HCT116 (cell line): ENCODE measurements at regions not wholly inside any gene's neighbourhood (a gene's known extent, or its start where the extent isn't known, plus 50 kb on each side); places are given as distances from the start of the nearest gene placed in this dataset.
"Not testable (repeated sequence)": the region's sequence is repeated elsewhere in the genome, so short reads cannot be mapped to it uniquely, and the experiment has no call there.

Experiments used
- ATAC-seq: fragments of 200-7000 bp; cut with Tn5 transposase; 2 replicates; pipeline ENCODE4 v1.9.1; 2020; ENCODE audit warnings: mild to moderate bottlenecking, moderate library complexity
- BruUV-seq: library from RNA; stranded (reverse); fragments of 400-500 nt; replicated peaks from 2 replicates; lab custom pipeline; 2021; lab: Mats Ljungman, UMichigan
- CTCF ChIA-PET: fragments of 300-600 bp; sonication (Branson Sonifier 250); formaldehyde crosslinking; loops from one replicate; lab custom pipeline; 2021; ENCODE audit warnings: antibody characterized with exemption; lab: Charles Lee
- POLR2A ChIA-PET: fragments of 300-600, 350-600 bp; sonication (Branson Sonifier 250); formaldehyde crosslinking; loops from one replicate; lab custom pipeline; 2021; ENCODE audit warnings: antibody characterized with exemption; lab: Charles Lee
- RAD21 ChIA-PET, 2 experiments: fragments of 300-600 bp; sonication (Branson Sonifier 250); formaldehyde crosslinking; loops; one replicate each; lab custom pipeline; 2023; ENCODE audit warnings: low total read pairs in 2 of 2; ENCODE audit not compliant: uncharacterized antibody in 2 of 2, unreplicated experiment in 2 of 2, low non-redundant PET in 1 of 2; lab: Charles Lee
- DNase-seq: peaks from one replicate; pipeline ENCODE4 v3.0.0-alpha.2; 2010; ENCODE audit warnings: low read depth, low spot score
- H2AFZ ChIP-seq: fragments of 200-600 bp; shearing (Covaris generic), sonication (generic); 2 replicates; pipeline ENCODE4 v1.6.1; 2017; ENCODE audit warnings: low read depth, mixed run types, mixed read lengths, antibody characterized with exemption, low read length; ENCODE audit not compliant: poor library complexity, severe bottlenecking
- H3K27ac ChIP-seq: 2 replicates; pipeline ENCODE4 v1.5.1; 2012; ENCODE audit warnings: low read depth, low read length
- H3K27me3 ChIP-seq: fragments of 200-600 bp; sonication (generic); 2 replicates; pipeline ENCODE4 v1.6.1; 2016; ENCODE audit warnings: mixed run types, low read length, mixed read lengths; ENCODE audit not compliant: insufficient read depth
- H3K36me3 ChIP-seq, 2 experiments: fragments of 200-500 bp in 1 of 2; fragments of 200-600 bp in 1 of 2; sonication (Bioruptor generic) in 1 of 2; sonication (generic) in 1 of 2; 2 replicates each; pipeline versions ENCODE4 v1.5.1 to v1.6.1; 2014 to 2016; ENCODE audit warnings: low read length in 2 of 2, inconsistent platforms in 1 of 2, mixed read lengths in 1 of 2, mixed run types in 1 of 2; ENCODE audit not compliant: insufficient read depth in 2 of 2, control insufficient read depth in 1 of 2
- H3K4me1 ChIP-seq, 2 experiments: fragments of 200-600 bp in 1 of 2; sonication (generic) in 1 of 2; 2 replicates each; pipeline versions ENCODE4 v1.5.1 to v1.6.1; 2012 to 2017; ENCODE audit warnings: low read length in 2 of 2, inconsistent platforms in 1 of 2, mild to moderate bottlenecking in 1 of 2, mixed read lengths in 1 of 2, mixed run types in 1 of 2, moderate library complexity in 1 of 2; ENCODE audit not compliant: insufficient read depth in 2 of 2, control insufficient read depth in 1 of 2
- H3K4me2 ChIP-seq: fragments of 200-600 bp; sonication (generic); 2 replicates; pipeline ENCODE4 v1.6.1; 2017; ENCODE audit warnings: mixed run types, low read length, mixed read lengths
- H3K4me3 ChIP-seq, 2 experiments: fragments of 200-600 bp in 1 of 2; sonication (generic) in 1 of 2; replicated peaks in 1 of 2; 2 replicates each; pipeline ENCODE4 v1.5.1; 2011 to 2016; ENCODE audit warnings: low read length in 2 of 2, control low read depth in 1 of 2, low read depth in 1 of 2, mild to moderate bottlenecking in 1 of 2, mixed read lengths in 1 of 2, mixed run types in 1 of 2
- H3K79me2 ChIP-seq: fragments of 200-600 bp; sonication (generic); 2 replicates; pipeline ENCODE4 v1.6.1; 2017; ENCODE audit warnings: mild to moderate bottlenecking, mixed run types, low read length, moderate library complexity, mixed read lengths; ENCODE audit not compliant: insufficient read depth
- H3K9ac ChIP-seq: fragments of 200-600 bp; sonication (generic); 2 replicates; pipeline ENCODE4 v1.6.1; 2016; ENCODE audit warnings: low read length, mixed read lengths
- H3K9me2 ChIP-seq: fragments of 200-600 bp; sonication (generic), shearing (Covaris generic); 2 replicates; pipeline ENCODE4 v1.6.1; 2017; ENCODE audit warnings: mixed run types, mild to moderate bottlenecking, moderate library complexity; ENCODE audit not compliant: insufficient read depth
- H3K9me3 ChIP-seq, 2 experiments: fragments of 200-500 bp in 1 of 2; fragments of 200-600 bp in 1 of 2; sonication (Bioruptor generic) in 1 of 2; sonication (generic) in 1 of 2; 2 replicates each; pipeline ENCODE4 v1.6.1; 2014 to 2017; ENCODE audit warnings: low read length in 2 of 2, mixed read lengths in 2 of 2, inconsistent platforms in 1 of 2, low read depth in 1 of 2, mild to moderate bottlenecking in 1 of 2, mixed run types in 1 of 2, moderate library complexity in 1 of 2; ENCODE audit not compliant: control insufficient read depth in 1 of 2, insufficient read depth in 1 of 2
- H4K20me1 ChIP-seq: fragments of 200-600 bp; sonication (generic), shearing (Covaris generic); 2 replicates; pipeline ENCODE4 v1.6.1; 2017; ENCODE audit warnings: mixed run types, mild to moderate bottlenecking, moderate library complexity; ENCODE audit not compliant: insufficient read depth
- CBX3 ChIP-seq: IDR thresholded peaks from 2 replicates; pipeline ENCODE4 v1.6.1; 2012; ENCODE audit warnings: low read depth
- CEBPB ChIP-seq: IDR thresholded peaks from 2 replicates; pipeline ENCODE4 v1.6.1; 2012; ENCODE audit warnings: low read depth
- EGR1 ChIP-seq: IDR thresholded peaks from 2 replicates; pipeline ENCODE4 v1.6.1; 2012; ENCODE audit warnings: low read depth
- EZH2 ChIP-seq: fragments of 200-600 bp; sonication (generic); IDR thresholded peaks from 2 replicates; pipeline ENCODE4 v1.6.1; 2017; ENCODE audit warnings: antibody characterized with exemption, mixed run types
- MAX ChIP-seq: IDR thresholded peaks from 2 replicates; pipeline ENCODE4 v1.6.1; 2012
- POLR2A ChIP-seq: IDR thresholded peaks from 2 replicates; pipeline ENCODE4 v1.7.0; 2011; ENCODE audit warnings: borderline replicate concordance; ENCODE audit not compliant: insufficient read depth, insufficient read length; ENCODE audit errors: extremely low read depth
- POLR2AphosphoS5 ChIP-seq: IDR thresholded peaks from 2 replicates; pipeline ENCODE4 v1.6.1; 2011; ENCODE audit warnings: mild to moderate bottlenecking, low read depth, low read length, moderate library complexity
- SP1 ChIP-seq: IDR thresholded peaks from 2 replicates; pipeline ENCODE4 v1.6.1; 2012; ENCODE audit warnings: low read depth
- YY1 ChIP-seq: IDR thresholded peaks from 2 replicates; pipeline ENCODE4 v1.6.1; 2011; ENCODE audit warnings: low read length, low read depth, moderate library complexity, mild to moderate bottlenecking; ENCODE audit not compliant: insufficient replicate concordance; ENCODE audit errors: extremely low read depth
- ZFX ChIP-seq: fragments of 450-650 bp; IDR thresholded peaks from 2 replicates; pipeline ENCODE4 v1.6.1; 2017
- intact Hi-C: fragments of 100-400 bp; cut with micrococcal nuclease; formaldehyde crosslinking; loops from 2 replicates; pipeline ENCODE4 v1.10.0; 2022
- TF ChIP-seq, protein P1 (sequence below): IDR thresholded peaks from 2 replicates; pipeline ENCODE4 v1.6.1; 2012; ENCODE audit warnings: low read depth

- no peak overlapping the region for H3K27ac ChIP-seq
- BruUV-seq, result no TSS peak
- TF ChIP-seq POLR2AphosphoS5 (no peak), MAX (no peak), CEBPB (no peak), ZFX (no peak), EZH2 (no peak), SP1 (no peak), EGR1 (no peak), POLR2A (no peak), CBX3 (no peak), YY1 (no peak)
- TF ChIP-seq, protein P1, sequence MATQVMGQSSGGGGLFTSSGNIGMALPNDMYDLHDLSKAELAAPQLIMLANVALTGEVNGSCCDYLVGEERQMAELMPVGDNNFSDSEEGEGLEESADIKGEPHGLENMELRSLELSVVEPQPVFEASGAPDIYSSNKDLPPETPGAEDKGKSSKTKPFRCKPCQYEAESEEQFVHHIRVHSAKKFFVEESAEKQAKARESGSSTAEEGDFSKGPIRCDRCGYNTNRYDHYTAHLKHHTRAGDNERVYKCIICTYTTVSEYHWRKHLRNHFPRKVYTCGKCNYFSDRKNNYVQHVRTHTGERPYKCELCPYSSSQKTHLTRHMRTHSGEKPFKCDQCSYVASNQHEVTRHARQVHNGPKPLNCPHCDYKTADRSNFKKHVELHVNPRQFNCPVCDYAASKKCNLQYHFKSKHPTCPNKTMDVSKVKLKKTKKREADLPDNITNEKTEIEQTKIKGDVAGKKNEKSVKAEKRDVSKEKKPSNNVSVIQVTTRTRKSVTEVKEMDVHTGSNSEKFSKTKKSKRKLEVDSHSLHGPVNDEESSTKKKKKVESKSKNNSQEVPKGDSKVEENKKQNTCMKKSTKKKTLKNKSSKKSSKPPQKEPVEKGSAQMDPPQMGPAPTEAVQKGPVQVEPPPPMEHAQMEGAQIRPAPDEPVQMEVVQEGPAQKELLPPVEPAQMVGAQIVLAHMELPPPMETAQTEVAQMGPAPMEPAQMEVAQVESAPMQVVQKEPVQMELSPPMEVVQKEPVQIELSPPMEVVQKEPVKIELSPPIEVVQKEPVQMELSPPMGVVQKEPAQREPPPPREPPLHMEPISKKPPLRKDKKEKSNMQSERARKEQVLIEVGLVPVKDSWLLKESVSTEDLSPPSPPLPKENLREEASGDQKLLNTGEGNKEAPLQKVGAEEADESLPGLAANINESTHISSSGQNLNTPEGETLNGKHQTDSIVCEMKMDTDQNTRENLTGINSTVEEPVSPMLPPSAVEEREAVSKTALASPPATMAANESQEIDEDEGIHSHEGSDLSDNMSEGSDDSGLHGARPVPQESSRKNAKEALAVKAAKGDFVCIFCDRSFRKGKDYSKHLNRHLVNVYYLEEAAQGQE, result no peak
- TF ChIP-seq, all 23 proteins: peak for 0
- no peak overlapping the region for H3K9ac ChIP-seq
- ChIA-PET POLR2A (no interaction called here), RAD21 (no interaction called here), CTCF (no interaction called here)
- no peak overlapping the region for H2AFZ ChIP-seq
- H3K9me3 ChIP-seq, result no peaks in the 10 kb centered on the region
- no peaks in the 10 kb centered on the region for H3K36me3 ChIP-seq
- intact Hi-C loops, result no loop called here
- H4K20me1 ChIP-seq, result no peaks in the 10 kb centered on the region
- H3K27me3 ChIP-seq, result peaks cover 7% of the 10 kb centered on the region; the same call in 1 of the 2 replicates
- no peak overlapping the region for H3K4me3 ChIP-seq
- no peak overlapping the region for H3K4me2 ChIP-seq
- DNase-seq (no peak), ATAC-seq (no peak)
- no peaks in the 10 kb centered on the region for H3K79me2 ChIP-seq
- H3K9me2 ChIP-seq, result no peaks in the 10 kb centered on the region
- H3K4me1 ChIP-seq, result no peaks in the 10 kb centered on the region
Measured at GRCh38 chr11:13576995-13577394, 81.2 kb upstream of the PTH start.

DNA sequence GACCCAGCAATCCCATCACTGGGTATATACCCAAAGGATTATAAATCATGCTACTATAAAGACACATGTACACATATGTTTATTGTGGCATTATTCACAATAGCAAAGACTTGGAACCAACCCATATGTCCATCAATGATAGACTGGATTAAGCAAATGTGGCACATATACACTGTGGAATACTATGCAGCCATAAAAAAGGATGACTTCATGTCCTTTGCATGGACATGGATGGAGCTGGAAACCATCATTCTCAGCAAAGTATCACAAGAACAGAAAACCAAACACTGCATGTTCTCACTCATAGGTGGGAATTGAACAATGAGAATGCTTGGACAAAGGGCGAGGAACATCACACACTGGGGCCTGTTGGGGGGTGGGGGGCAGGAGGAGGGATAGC, 79.6 kb upstream of the PTH start:
- H3K4me2 ChIP-seq, CTCF ChIA-PET, BruUV-seq, H3K27me3 ChIP-seq, H3K9ac ChIP-seq, POLR2A ChIA-PET, RAD21 ChIA-PET, DNase-seq, ATAC-seq, H3K9me3 ChIP-seq, H3K4me1 ChIP-seq, H3K36me3 ChIP-seq, H4K20me1 ChIP-seq, intact Hi-C loops, H3K4me3 ChIP-seq, H2AFZ ChIP-seq, H3K27ac ChIP-seq, H3K9me2 ChIP-seq, H3K79me2 ChIP-seq: not testable (repeated sequence)
